NCI-H446 treated with DMSO at 0.1 percent for 48 hours (cell line): ENCODE measurements at regions not wholly inside any gene's neighbourhood (a gene's known extent, or its start where the extent isn't known, plus 50 kb on each side); places are given as distances from the start of the nearest gene placed in this dataset.
"Not testable (repeated sequence)": the region's sequence is repeated elsewhere in the genome, so short reads cannot be mapped to it uniquely, and the experiment has no call there.

Source experiments
- DNase-seq: peaks from one replicate; lab custom pipeline; 2025; lab: John Stamatoyannopoulos, UW

DNA sequence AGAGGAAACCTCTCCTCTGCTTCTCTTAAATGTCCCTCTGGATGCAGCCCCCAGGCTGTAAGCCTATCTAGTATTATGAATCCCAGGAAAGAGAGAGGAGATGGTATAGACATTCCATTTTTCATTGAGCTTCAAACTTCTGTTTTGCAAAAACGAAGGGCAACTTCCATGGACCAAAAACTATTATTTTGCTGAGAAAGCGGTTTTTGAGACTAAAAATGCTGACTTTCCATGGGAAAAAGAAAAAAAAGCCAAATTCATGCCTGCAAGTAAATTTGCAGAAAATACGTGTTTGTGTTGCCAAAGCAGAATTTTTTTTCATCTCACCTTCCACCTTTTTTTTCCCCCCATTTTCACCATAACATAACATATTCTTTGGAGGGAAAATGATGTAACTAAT is 272.5 kb upstream of the CELF4 start:
- DNase-seq = no peak

DNA sequence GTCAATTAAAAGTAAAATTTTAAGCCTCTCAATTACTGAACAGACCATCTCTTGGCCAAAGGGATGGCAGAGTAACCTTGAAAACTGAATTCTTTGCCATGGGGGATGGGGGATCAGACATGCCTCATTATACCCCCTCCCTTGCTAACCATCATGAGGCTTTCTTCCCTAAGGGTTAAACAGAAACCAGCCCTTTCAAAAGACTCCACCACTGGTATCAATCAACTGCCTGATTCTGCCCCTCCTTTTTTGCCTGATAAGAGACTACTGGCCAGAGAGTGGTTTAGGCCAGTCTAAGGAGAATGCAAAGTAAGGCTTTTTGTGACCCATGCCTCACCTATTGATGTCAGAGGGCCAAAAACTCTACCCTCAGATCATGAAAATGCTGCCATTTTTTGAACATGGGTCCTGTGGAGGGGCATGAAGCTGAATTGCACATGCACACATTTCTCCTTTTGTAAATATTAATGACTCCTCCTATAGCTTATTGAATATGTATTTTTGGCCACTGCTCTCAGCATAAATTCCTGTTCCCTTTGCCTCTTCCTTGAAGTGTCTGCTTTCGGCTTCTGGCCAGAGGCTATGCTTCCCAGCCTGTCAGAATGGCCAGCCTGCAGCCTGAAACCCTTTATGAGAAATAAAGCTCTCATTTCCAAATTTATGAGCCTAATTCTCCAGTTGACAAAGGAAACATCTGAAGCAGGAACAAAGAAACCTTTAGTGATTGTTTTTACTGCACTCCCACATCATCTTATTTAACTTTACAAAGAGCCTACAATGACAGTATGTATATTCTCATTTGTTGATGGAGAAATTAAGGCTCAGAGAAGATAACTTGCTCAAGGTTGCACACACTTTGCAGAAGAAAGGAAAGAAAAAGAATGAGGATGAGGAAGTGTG is 270.7 kb upstream of the CELF4 start:
- DNase-seq = no peak

DNA sequence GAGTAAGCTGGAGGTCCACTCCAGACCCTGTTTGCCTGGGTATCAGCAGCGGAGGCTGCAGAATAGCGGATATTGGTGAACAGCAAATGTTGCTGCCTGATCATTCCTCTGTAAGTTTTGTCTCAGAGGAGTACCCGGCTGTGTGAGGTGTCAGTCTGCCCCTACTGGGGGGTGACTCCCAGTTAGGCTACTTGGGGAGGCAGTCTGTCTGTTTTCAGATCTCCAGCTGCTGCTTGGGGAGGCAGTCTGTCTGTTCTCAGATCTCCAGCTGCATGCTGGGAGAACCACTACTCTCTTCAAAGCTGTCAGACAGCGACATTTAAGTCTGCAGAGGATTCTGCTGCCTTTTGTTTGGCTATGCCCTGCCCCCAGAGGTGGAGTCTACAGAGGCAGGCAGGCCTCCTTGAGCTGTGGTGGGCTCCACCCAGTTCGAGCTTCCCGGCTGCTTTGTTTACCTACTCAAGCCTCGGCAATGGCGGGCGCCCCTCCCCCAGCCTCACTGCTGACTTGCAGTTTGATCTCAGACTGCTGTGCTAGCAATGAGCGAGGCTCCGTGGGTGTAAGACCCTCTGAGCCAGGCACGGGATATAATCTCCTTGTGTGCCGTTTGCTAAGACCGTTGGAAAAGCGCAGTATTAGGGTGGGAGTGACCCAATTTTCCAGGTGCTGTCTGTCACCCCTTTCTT is 266.6 kb upstream of the CELF4 start:
- DNase-seq = not testable (repeated sequence)

DNA sequence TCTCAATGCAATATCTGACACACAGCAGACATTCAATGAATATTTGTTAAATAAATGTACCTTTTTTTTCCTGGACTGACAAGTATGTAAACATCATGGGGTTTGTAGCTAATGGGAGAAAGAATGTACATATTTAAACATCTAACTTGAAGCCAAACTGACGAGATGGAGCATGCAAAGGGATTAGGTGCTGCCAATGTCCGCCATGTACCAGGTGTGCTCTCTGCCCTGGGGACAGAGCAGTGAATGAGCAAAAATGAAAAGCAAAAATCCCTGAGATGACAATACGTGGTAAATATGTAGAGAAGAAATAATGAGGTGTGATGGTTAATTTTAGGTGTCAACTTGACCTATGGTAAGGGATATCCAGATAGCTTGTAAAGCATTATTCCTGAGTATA is 247.4 kb upstream of the CELF4 start:
- DNase-seq = no peak

DNA sequence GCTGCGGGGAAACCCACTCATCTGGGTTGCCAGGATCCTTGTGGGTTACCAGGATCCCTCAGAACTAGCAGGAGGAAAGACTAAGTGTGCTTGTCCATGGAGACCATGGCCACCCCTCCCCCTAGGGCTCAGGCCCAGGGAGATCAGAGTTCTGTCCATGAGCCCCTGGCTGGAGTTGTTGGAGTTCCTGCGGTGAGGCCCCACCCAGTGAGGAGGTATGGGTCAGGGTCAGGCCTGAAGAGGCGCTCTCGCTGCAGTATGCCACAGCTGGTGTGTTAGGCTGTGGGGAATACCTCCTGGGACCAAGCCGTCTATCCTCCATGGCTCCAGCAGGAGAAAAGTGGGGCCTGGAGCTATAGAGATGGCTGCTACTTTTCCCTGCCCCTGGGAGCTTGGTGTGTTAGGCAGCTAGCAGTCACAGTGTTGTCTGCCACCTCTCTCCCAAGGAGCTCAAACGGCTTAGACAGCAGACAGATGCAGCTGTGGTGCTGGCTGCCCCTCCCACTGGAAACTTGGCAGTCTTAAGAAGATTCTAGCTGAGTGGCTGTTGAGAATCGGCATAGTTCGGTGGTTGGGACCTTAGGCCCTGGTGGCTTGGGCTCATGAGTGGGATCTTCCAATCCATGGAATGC is 240.3 kb upstream of the CELF4 start:
- DNase-seq = no peak

DNA sequence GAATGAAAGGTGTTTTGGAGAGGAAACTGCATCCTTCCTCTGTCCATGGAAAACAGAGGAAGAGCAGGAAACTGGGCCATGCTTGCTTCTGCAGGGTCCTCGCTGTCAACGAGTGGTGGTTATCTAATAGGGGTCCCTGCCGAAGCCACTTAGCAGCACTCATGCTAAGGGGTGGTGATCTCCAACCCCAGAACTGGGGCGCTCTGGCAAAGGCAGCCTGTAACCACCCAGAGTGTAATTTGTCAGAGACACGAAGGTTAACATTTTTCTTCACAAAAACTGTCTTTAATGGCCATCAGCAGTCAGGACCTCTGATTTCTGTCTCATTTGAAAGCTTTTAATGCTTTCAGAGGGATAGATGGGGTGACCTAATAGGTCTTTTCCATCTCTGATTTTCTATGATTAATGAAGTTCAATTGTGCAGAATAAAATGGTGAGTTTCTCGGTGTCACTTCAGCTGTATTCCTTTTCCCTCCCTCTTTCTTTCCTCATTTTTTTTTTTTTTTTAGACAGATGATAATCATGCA is 231.3 kb upstream of the CELF4 start:
- DNase-seq = no peak

DNA sequence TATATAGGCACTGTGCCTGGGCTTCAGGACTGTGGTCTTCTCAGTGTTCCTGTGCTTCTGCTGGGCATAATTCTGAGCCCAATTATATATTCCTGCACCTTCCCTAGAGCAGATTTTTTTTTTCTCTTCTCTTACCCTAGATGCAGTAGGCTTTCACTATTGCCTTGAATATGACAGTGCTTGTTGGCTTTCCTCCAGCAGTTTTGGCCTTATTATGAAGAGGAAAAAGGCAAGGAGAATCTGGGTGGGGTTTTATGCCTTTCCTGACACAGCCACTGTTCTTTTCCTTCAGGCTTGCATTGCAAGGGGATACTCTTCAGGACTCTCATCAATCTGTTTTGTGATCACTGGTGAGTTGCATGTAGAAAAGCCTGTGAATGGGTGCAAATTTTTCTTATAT is 221.9 kb upstream of the CELF4 start:
- no peak for DNase-seq

DNA sequence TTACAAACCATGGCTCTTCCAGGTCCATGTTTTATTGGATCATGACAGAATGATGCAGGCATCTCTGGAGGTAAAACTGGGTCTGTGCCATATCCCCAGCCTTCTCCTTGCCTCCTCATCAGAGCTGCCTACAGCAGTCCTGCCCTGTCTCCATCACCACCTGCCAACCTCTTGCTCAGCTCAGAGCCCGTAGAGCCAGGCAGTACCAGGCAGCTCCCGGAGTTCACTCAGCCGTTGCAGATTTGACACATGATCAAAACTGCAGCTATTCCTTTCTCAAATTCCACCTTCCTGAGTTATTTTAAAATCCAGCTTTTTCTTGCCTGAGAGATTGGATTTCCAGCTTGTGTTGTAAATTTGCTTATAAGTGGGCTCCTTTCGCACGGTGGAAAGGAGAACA is 218.2 kb upstream of the CELF4 start:
- no peak for DNase-seq

DNA sequence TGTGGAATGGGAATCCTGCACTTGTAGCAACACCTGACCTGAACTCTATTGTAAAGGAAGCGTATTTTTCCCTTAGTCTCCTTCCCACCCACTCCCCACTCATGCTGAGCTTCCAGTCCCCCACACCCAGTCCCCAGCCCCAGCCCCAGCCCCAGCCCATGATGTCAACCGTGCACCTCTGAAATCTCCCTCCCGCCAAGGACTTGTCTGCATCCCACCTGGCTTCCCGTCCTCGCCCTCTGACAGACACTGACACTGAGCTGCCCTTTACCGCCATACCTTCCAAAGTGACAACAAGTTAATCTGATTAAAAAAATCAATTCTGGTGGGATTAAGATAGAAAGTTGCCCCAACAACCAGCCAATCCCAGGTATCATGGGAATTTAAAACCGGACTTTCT is 213.6 kb upstream of the CELF4 start:
- DNase-seq = no peak

DNA sequence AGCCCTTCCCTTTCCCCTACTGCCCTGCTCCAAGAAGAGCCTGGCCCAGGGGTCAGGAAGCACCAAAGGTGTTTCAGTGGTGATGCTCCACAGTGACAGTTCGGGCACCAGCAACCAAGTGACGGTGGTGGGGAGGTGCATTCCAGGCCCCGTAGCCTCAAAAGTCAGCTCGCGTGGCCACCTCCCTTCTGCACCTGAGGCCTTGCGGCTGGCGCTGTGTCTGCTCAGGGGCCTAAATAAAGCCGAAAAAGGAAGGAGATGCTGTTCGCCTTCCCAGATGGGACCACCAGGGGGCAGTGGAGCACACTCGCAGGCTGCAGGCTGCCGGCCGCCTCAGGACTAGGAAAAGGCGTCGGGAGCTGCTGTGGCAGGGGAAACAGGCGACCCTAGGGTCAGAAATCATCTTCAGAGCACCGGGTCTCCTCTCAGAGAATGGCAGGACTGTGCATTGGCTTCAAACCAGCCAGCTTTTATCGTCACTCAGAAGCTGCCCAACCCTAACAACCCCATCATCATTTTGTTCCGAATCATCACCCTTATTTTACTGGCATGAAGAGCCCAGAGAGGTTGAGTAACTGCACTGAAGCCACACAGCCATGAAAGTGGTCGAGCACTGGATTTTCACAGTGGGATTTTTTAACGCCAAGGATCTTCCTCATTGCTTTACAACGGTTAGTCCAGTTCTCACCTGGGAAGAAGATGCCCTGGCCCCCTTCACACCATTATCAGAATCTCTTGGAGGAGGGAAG is 213.0 kb upstream of the CELF4 start:
- no peak for DNase-seq

DNA sequence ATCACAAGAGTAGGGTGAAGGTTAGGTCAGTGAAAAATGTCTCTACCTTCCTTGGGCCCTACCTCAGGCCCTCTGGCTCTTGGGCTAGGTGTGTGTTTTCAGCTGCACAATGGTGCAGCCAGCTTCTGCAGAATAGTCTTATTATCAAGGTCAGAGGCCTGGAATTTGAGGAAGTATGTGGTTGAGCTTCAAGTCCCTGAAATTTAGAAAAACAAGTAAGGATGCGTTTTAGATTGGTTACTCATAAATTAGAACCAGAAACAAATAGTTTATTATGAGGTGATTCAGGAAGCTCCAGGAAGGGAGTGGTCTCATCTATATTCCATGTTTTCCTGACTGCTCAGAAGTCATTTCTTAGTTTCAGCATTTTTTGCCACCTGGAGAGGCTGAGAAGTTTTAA is 204.2 kb upstream of the CELF4 start:
- no peak for DNase-seq

DNA sequence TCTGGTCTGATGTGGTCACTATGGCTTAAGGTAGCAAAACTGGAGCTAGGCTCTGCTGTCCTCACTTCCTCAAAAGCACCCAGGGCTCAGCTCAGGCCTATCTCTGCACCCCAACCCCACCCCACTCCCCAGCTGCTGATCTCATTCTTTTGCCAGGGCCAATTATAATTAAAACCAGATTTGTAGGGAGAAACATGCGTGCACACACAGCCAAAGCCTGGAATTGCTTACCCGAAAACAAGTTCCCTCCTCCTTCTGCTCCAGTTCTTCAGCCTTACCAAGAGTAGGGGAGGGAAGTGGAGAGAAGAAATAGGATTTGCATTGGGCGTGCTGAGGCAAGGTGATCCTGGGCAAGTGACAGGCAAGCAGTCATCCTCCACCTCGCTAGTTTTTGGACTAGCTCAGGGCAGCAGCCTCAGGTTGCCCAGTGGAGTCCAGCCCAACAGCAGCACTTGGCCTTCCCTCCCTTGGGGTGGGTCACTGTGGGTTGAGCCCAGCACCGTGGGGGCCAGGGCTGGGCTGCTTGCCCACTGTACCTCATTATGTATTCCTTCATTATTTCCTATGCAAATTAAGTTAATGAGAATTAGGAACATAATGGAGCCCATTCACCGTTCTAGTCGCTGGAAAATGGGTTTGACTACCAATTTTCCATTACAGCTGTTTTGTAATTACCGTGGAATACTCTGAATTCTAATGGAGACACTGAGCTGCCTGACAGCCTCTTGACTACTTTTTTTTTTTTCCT is 199.1 kb upstream of the CELF4 start:
- DNase-seq = no peak

DNA sequence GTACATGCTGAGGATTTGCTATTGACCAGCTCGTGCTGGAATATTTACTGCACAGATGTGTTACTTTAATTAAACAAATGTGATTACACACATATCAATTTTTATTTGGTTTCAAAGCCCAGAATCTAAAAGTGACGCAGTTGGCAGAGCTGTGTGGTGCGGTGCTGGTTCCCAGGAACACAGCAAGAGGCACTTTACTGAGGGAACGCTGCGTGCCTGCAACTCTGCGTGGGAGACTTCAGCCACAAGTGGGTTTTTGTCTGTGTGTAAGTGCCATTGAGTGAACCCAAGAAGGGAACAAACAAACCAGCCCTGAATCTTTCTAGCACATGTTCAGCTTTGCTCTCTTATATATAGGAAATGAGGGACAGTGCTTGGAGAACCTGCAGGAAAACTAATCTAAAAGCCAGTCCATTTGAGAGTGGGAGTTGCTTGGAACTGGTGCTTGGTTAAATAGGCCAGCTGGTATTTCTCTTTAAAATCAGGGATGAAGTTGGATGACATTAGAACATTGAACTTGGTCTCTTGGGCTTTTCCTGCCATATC is 196.6 kb upstream of the CELF4 start:
- DNase-seq = no peak

DNA sequence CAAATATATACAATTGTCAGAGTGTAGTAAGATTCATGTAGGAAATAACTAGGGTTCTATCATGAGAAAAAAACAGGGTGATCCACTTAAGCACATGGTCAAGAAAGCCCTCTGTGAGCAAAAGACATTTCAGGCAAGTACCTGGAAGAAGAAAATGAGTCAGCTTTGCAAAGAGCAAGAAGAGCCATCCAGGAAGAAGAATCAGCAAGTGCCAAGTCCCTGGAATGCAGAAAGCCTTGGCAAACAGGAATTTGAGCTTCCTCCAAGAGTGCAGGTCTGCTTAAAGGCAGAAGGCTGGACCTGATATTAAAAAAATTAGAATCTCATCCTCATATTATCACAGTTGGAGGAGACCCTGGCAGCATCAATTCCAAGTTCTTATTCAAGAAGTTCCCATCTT is 188.5 kb upstream of the CELF4 start:
- DNase-seq = no peak

DNA sequence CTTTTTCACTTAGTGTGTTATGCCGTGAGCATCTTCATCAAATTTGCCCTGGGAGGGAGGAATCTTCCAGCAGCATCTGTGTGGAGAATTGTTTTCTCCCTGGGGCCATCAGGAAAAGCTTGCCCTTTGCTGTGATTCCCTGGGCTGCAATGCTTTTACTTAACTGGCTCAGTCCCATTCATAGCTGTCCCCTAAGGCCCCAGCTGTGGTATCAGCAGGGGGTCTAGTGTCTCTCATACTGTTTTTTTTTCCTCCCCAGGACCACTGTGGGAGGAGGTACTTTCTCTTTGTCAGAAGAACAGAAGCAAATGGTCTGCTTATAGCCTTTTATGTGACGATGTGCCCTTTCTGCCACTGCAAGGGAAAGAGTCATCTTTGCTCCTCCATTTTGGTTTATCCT is 176.8 kb upstream of the CELF4 start:
- no peak for DNase-seq

DNA sequence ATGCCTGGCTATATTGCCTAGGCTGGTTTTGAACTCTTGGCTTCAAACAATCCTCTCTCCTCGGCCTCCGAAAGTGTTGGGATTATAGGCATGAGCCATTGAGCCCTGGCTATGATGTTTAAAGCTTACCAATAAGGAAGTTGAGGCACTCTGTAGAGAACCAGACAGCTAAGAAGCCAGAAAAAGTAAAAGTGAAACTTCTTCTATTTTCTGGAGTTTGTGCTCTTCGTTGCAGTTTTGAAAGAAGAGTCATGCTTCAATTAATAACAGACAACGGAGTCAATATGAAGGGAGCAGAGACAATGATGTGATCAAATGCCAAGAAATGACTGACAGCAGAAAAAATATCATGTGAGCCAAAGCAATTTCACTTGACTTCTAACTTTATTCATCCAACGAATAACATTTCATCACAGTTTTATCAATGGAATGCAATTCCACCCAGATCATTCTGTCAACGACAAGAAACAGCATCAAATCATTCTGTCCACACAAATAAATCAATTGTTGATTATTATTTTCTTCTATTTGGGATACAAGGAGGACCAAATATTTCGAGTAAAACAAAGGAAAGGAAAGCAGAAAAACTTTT is 175.5 kb upstream of the CELF4 start:
- DNase-seq = no peak

DNA sequence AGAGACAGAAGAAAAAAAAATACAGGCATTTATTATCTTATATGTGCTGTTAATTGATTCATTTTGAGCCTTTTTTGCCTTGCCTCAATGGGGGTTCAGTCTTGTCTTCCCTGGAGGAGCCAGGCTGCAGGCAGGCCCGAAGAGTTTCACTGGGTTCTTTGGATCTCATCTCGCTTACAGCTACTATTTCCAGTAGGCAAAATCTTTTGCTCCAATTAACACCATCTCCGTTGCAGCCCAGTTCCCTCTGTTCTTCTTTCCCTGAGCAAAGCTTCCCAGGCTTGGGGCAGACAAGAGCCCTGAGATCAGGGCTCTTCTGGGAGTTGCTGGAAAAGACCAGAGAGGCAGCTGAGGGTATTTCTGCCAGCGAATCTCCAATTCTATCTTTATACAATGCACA is 168.8 kb upstream of the CELF4 start:
- DNase-seq = no peak

DNA sequence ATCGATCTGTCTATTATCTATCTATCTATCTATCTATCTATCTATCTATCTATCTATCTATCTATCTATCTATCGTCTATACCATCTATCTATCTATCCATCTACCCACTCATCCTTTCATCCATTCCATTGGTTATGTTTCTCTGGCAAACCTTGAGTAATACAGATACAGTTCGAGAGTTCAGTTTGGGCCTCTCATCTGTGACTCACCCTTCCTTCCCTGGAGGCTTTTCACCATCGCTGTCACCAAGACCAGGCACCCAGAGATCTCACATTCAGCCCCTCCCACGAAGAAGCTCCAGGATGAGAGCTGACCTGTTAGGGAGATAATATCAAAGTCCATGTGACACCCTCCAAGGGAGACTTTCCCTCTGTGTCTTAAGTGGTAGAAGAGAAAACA is 164.1 kb upstream of the CELF4 start:
- DNase-seq = no peak

DNA sequence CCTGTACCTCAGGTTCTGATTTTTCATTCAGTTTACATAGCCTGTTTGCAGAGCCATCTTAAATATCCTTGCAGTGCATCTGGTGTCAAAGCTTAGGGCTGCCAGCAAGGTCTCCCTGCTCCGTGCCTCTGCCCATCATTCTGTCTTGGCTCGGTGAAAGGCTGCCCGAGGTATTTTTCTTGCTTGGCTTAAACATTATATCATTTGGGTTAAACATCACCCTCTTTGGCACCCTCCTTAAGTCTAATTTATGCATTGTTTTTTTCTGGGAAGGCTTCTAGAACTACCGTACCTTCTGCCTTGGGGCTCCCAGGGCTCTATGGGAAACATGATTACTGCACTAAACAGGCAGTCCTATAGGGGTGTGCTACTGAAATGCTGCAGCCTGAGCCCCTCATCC is 158.6 kb upstream of the CELF4 start:
- DNase-seq = no peak
